DOHH2 (cell line): ENCODE measurements at regions not wholly inside any gene's neighbourhood (a gene's known extent, or its start where the extent isn't known, plus 50 kb on each side); places are given as distances from the start of the nearest gene placed in this dataset.

Source experiments
- H3F3A ChIP-seq: fragments of 200-600 bp; sonication (generic), shearing (Covaris generic); 2 replicates; pipeline ENCODE4 v1.6.0; 2016; ENCODE audit warnings: antibody characterized with exemption, mild to moderate bottlenecking; ENCODE audit not compliant: control insufficient read depth, insufficient read depth
- H3K27ac ChIP-seq: fragments of 200-600 bp; sonication (generic); 2 replicates; pipeline ENCODE4 v1.5.1; 2014; ENCODE audit warnings: low read depth, mild to moderate bottlenecking, low read length, moderate library complexity
- H3K27me3 ChIP-seq: fragments of 200-600 bp; sonication (generic); 2 replicates; pipeline ENCODE4 v1.6.1; 2014; ENCODE audit warnings: mild to moderate bottlenecking, low read length, mixed read lengths; ENCODE audit not compliant: control insufficient read depth
- H3K36me3 ChIP-seq: fragments of 200-600 bp; sonication (generic); 2 replicates; pipeline ENCODE4 v1.6.1; 2014; ENCODE audit warnings: mild to moderate bottlenecking, low read length, moderate library complexity, mixed read lengths; ENCODE audit not compliant: control insufficient read depth
- H3K4me1 ChIP-seq: fragments of 200-600 bp; sonication (generic); 2 replicates; pipeline ENCODE4 v1.6.1; 2014; ENCODE audit warnings: mild to moderate bottlenecking, low read length, mixed read lengths; ENCODE audit not compliant: control insufficient read depth
- H3K4me2 ChIP-seq: fragments of 200-600 bp; sonication (generic); 2 replicates; pipeline ENCODE4 v1.6.0; 2014; ENCODE audit warnings: mild to moderate bottlenecking, low read length, moderate library complexity
- H3K4me3 ChIP-seq: fragments of 200-600 bp; sonication (generic); 2 replicates; pipeline ENCODE4 v1.5.1; 2014; ENCODE audit warnings: mild to moderate bottlenecking, low read length, mixed read lengths
- H3K79me2 ChIP-seq: fragments of 200-600 bp; sonication (generic); 2 replicates; pipeline ENCODE4 v1.6.1; 2014; ENCODE audit warnings: mild to moderate bottlenecking, low read length, mixed read lengths; ENCODE audit not compliant: control insufficient read depth
- H3K9me2 ChIP-seq: fragments of 200-600 bp; sonication (generic); replicated peaks from 2 replicates; pipeline ENCODE4 v1.6.1; 2014; ENCODE audit warnings: mild to moderate bottlenecking, low read length, mixed read lengths; ENCODE audit not compliant: control insufficient read depth
- H3K9me3 ChIP-seq: fragments of 200-600 bp; sonication (generic); 2 replicates; pipeline ENCODE4 v1.6.1; 2014; ENCODE audit warnings: antibody characterized with exemption, low read length, mixed read lengths; ENCODE audit not compliant: control insufficient read depth, insufficient read depth
- H4K20me1 ChIP-seq: fragments of 200-600 bp; sonication (generic); 2 replicates; pipeline ENCODE4 v1.6.0; 2014; ENCODE audit warnings: low read depth, mild to moderate bottlenecking, antibody characterized with exemption, low read length, moderate library complexity; ENCODE audit not compliant: control insufficient read depth, insufficient read depth
- EZH2phosphoT487 ChIP-seq: fragments of 200-600 bp; sonication (generic); IDR thresholded peaks from 2 replicates; pipeline ENCODE4 v1.6.1; 2017; ENCODE audit warnings: borderline replicate concordance, mild to moderate bottlenecking, antibody characterized with exemption, low read length, moderate library complexity, mixed read lengths
- TF ChIP-seq, protein P1 (sequence below): fragments of 200-600 bp; sonication (generic); IDR thresholded peaks from one replicate; pipeline ENCODE4 v1.5.1; 2014; ENCODE audit warnings: antibody characterized with exemption, mild to moderate bottlenecking, low read depth, low read length; ENCODE audit not compliant: poor library complexity, severe bottlenecking

DNA sequence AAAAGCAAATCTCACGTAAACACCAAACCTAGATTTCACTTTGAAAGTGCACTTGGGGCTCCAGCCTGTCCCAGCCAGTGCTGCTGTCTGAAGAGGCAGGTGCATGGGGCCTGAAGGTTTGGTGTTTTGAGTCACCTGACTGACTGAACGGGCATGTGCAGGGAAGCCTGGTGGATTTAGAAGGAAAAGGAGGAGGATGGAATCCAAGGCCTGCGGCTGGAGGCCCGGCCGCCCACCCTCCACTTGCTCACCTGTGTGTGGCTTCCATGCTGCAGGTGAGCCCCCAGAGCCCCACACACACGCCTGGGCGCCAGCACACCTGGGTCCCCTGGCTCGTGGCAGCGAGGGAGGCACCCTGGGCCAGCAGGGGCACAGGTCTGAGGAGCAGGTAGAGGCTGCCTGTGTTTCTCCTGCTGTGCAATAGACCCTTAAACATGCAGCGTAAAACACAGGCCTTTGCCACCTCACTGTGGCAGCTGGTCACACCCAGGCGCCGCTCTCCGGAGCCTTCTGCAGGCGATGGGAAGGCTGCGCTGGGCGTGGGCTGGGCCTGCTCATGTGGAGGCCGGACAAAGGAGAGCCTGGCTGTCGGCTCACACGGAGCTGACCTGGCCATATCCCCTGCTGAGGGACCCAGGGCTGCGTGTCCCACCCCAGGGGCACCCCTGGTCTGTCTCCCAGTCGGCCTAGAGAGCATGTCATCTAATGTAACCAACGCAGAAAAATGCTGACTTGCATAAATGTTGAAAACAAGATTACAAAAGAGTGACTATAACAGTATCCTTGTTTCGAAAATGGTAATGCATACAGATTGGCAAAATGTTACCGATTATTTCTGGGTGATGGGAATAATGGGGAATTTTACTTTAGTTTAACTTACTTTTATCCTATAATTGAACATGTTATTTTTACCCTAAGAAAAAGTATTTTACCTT lies 71.3 kb downstream of the TMEM18 start:
- TF ChIP-seq EZH2phosphoT487 = no peak
- TF ChIP-seq, protein P1, sequence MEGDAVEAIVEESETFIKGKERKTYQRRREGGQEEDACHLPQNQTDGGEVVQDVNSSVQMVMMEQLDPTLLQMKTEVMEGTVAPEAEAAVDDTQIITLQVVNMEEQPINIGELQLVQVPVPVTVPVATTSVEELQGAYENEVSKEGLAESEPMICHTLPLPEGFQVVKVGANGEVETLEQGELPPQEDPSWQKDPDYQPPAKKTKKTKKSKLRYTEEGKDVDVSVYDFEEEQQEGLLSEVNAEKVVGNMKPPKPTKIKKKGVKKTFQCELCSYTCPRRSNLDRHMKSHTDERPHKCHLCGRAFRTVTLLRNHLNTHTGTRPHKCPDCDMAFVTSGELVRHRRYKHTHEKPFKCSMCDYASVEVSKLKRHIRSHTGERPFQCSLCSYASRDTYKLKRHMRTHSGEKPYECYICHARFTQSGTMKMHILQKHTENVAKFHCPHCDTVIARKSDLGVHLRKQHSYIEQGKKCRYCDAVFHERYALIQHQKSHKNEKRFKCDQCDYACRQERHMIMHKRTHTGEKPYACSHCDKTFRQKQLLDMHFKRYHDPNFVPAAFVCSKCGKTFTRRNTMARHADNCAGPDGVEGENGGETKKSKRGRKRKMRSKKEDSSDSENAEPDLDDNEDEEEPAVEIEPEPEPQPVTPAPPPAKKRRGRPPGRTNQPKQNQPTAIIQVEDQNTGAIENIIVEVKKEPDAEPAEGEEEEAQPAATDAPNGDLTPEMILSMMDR = no peak
- H3F3A ChIP-seq = no peaks in the 10 kb centered on the region
- no peaks in the 10 kb centered on the region for H3K27me3 ChIP-seq
- no peaks in the 10 kb centered on the region for H3K4me1 ChIP-seq
- H3K9me3 ChIP-seq = peaks cover 7% of the 10 kb centered on the region; the same call in 1 of the 2 replicates
- no peak overlapping the region for H3K4me2 ChIP-seq
- H3K9me2 ChIP-seq = no peaks in the 10 kb centered on the region
- H3K27ac ChIP-seq = no peak overlapping the region
- no peak overlapping the region for H3K4me3 ChIP-seq
- no peaks in the 10 kb centered on the region for H3K36me3 ChIP-seq
- no peaks in the 10 kb centered on the region for H3K79me2 ChIP-seq
- no peaks in the 10 kb centered on the region for H4K20me1 ChIP-seq

DNA sequence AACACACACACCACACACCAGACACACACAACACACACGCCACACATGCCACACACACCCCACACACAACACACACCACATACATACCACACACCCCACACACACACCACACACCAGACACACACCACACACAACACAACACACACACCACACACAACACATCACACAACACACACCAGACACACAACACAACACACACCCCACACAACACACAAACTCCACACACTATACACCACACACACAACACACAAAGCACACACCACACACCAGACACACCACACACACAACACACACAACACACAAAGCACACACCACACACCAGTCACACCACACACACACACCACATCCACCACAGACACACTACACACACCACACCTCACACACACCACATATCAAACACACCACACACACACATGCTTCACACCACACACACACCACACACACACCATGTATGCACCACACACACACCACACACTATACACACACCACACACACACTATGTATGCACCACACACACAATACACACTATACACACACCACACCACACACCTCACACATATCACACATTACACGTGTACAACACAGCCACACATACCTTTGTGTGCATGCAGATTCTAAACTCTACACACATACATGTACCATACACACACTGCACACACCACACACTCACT lies 72.2 kb downstream of the TMEM18 start:
- Histone ChIP-seq H3K79me2 (no peaks in the 10 kb centered on the region), H3K4me2 (no peak overlapping the region), H3K9me3 (peaks cover 7% of the 10 kb centered on the region; the same call in 1 of the 2 replicates), H3K27ac (no peak overlapping the region), H3K4me1 (no peaks in the 10 kb centered on the region), H3K36me3 (no peaks in the 10 kb centered on the region), H3K4me3 (no peak overlapping the region), H3F3A (no peaks in the 10 kb centered on the region), H3K27me3 (no peaks in the 10 kb centered on the region), H4K20me1 (no peaks in the 10 kb centered on the region), H3K9me2 (no peaks in the 10 kb centered on the region)
- no peak for TF ChIP-seq EZH2phosphoT487

DNA sequence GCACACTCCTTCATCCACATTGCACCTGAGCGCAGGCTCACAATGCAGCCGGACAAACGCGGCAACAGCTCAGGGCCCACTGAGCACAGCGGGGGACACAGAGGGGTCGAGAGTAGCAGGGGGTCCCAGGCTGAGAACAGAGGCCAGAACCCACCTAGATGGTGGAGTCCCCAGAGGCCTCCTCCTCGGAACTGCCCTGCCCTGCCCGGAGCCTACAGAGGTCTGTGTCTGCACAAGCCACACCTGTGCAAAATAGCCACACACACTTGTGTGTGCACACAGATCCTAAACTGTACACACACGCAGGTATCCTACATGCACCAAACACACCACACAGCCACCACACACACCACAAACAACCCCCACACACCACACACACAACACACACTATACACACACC lies 72.8 kb downstream of the TMEM18 start:
- no peaks in the 10 kb centered on the region for H3K9me2 ChIP-seq
- TF ChIP-seq EZH2phosphoT487 = no peak
- TF ChIP-seq, protein P1 = no peak
- H3K9me3 ChIP-seq = peaks cover 7% of the 10 kb centered on the region; the same call in 1 of the 2 replicates
- no peak overlapping the region for H3K27ac ChIP-seq
- H3K36me3 ChIP-seq = no peaks in the 10 kb centered on the region
- no peaks in the 10 kb centered on the region for H3K4me1 ChIP-seq
- H3K4me3 ChIP-seq = no peak overlapping the region
- no peaks in the 10 kb centered on the region for H4K20me1 ChIP-seq
- no peaks in the 10 kb centered on the region for H3K79me2 ChIP-seq
- no peaks in the 10 kb centered on the region for H3K27me3 ChIP-seq
- no peak overlapping the region for H3K4me2 ChIP-seq
- no peaks in the 10 kb centered on the region for H3F3A ChIP-seq

DNA sequence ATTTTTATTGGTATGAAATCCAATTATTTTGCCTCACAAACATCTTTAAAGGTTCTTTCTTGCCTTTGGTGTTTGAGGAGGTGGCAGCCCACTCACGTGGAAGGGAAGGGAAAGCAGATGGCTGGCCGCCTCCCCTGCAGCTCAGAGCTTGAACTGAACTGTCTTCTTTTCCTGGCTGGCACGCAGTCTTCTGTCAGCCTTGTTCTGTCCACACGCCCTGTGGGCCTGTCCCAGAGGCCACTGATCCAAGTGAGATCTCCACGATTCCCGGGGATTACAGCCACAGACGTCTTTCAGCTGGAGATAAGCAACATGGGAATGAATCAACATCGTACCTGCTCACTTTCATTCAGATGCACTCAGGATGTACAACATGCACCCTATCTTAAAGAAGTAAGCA lies 73.3 kb downstream of the TMEM18 start:
- no peaks in the 10 kb centered on the region for H3K27me3 ChIP-seq
- no peaks in the 10 kb centered on the region for H3F3A ChIP-seq
- no peaks in the 10 kb centered on the region for H3K4me1 ChIP-seq
- H3K36me3 ChIP-seq = no peaks in the 10 kb centered on the region
- H3K27ac ChIP-seq = no peak overlapping the region
- H3K79me2 ChIP-seq = no peaks in the 10 kb centered on the region
- H3K9me2 ChIP-seq = no peaks in the 10 kb centered on the region
- peaks cover 7% of the 10 kb centered on the region; the same call in 1 of the 2 replicates for H3K9me3 ChIP-seq
- no peaks in the 10 kb centered on the region for H4K20me1 ChIP-seq
- H3K4me3 ChIP-seq = no peak overlapping the region
- no peak overlapping the region for H3K4me2 ChIP-seq
- TF ChIP-seq EZH2phosphoT487 = no peak
- TF ChIP-seq, protein P1 = no peak
